HFFc6 (cell line): ENCODE measurements at regions not wholly inside any gene's neighbourhood (a gene's known extent, or its start where the extent isn't known, plus 50 kb on each side); places are given as distances from the start of the nearest gene placed in this dataset.
A peak's percentile ranks its signal among the peaks of the same experiment; 100 is the strongest.

ENCODE experiments used
- DNase-seq: peaks from one replicate; pipeline ENCODE4 v3.0.0-alpha.2; 2018
- H3K27ac Mint-ChIP-seq: 2 replicates; pipeline ENCODE4 v1.8.0; 2020; ENCODE audit warnings: mild to moderate bottlenecking, mixed read lengths
- H3K27me3 Mint-ChIP-seq: 2 replicates; pipeline ENCODE4 v1.8.0; 2021; ENCODE audit warnings: mild to moderate bottlenecking, moderate library complexity, mixed read lengths; ENCODE audit not compliant: insufficient read depth
- H3K36me3 Mint-ChIP-seq: 2 replicates; pipeline ENCODE4 v1.8.0; 2021; ENCODE audit warnings: low read depth, mixed read lengths
- H3K4me1 Mint-ChIP-seq: 2 replicates; pipeline ENCODE4 v1.8.0; 2020; ENCODE audit warnings: low read depth, mixed read lengths
- H3K4me3 Mint-ChIP-seq: 2 replicates; pipeline ENCODE4 v1.8.0; 2020; ENCODE audit warnings: mild to moderate bottlenecking, moderate library complexity, mixed read lengths
- H3K9me3 Mint-ChIP-seq: 2 replicates; pipeline ENCODE4 v1.8.0; 2020; ENCODE audit warnings: mild to moderate bottlenecking, mixed read lengths
- CTCF ChIP-seq: fragments of 200-600 bp; sonication (generic); IDR thresholded peaks from 2 replicates; pipeline ENCODE4 v1.5.0; 2021; ENCODE audit warnings: antibody characterized with exemption, mild to moderate bottlenecking

DNA sequence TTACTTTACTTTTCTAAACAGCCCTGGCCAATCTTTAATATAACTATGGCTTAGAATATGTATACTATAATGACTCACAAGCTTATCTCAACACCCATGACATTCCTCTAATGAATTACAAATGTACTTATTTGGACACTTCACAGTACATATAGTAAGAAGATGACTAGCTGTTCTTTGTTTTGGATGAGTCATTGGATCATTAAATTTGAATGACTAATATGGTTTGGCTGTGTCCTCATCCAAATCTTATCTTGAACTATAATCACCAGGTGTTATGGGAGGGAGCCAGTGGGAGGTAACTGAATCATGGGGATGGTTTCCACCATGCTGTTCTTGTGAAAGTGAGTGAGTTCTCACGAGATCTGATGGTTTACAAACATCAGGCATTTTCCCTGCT, 807.5 kb upstream of the SORCS1 start:
- TF ChIP-seq CTCF = no peak
- Mint-ChIP-seq H3K27me3 (no peaks in the 10 kb centered on the region; the same call in 1 of the 2 replicates), H3K27ac (no peak overlapping the region), H3K36me3 (no peaks in the 10 kb centered on the region), H3K4me3 (no peak overlapping the region), H3K9me3 (peaks cover 50% of the 10 kb centered on the region), H3K4me1 (no peaks in the 10 kb centered on the region)
- DNase-seq = peak; percentile 32

GRCh38 chr10:107971411-107971810, 806.9 kb upstream of the SORCS1 start:
- Mint-ChIP-seq H3K27ac (no peak overlapping the region), H3K4me1 (no peaks in the 10 kb centered on the region), H3K36me3 (no peaks in the 10 kb centered on the region), H3K27me3 (no peaks in the 10 kb centered on the region; the same call in 1 of the 2 replicates), H3K9me3 (peaks cover 46% of the 10 kb centered on the region), H3K4me3 (no peak overlapping the region)
- TF ChIP-seq CTCF = no peak
- DNase-seq = no peak

DNA sequence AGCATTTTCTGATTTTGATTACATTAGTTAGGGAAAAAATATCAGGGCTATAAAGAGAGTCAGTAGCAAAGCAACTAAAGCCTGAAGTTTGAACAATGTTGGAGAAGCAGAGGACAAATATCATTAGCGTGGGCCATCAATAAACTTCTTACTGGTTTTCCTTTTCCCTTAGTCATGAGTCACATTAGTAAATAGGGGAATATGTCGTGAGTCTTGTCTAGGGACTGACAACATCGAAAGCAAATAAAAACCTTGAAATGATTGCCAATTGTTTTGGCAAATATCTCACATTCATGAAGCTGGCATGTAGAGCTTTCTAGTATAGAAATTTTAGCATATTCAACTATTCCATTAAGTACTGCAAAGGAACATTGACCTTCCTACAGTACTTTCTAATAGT, 806.0 kb upstream of the SORCS1 start:
- Mint-ChIP-seq H3K4me1 (no peaks in the 10 kb centered on the region), H3K27me3 (no peaks in the 10 kb centered on the region; the same call in none of the 2 replicates), H3K9me3 (peaks cover 40% of the 10 kb centered on the region), H3K36me3 (no peaks in the 10 kb centered on the region), H3K27ac (no peak overlapping the region), H3K4me3 (no peak overlapping the region)
- TF ChIP-seq CTCF = no peak
- no peak for DNase-seq

DNA sequence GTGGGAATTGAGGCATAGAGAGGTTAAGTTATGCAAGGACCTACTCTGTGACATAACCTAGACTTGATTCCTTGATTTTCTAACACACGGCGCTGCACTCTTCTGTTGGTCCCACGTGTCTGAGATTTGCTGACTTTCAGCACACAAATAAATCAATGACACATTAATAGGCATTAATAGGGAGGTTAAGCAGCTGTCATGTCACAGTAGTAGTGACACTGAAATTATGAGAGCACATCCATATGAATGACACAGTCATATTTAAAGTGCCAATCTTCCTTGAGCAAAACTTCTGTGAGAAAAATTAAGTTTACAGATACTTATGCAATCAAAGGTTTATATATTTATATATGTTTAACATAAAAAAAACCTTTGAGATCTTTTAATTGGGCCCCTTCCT, 805.4 kb upstream of the SORCS1 start:
- no peaks in the 10 kb centered on the region for H3K4me1 Mint-ChIP-seq
- H3K36me3 Mint-ChIP-seq = no peaks in the 10 kb centered on the region
- no peaks in the 10 kb centered on the region; the same call in none of the 2 replicates for H3K27me3 Mint-ChIP-seq
- TF ChIP-seq CTCF = no peak
- H3K4me3 Mint-ChIP-seq = no peak overlapping the region
- no peak overlapping the region for H3K27ac Mint-ChIP-seq
- no peak for DNase-seq
- peaks cover 34% of the 10 kb centered on the region for H3K9me3 Mint-ChIP-seq

- no peak for DNase-seq
- no peaks in the 10 kb centered on the region for H3K36me3 Mint-ChIP-seq
- H3K27ac Mint-ChIP-seq = no peak overlapping the region
- no peak overlapping the region for H3K4me3 Mint-ChIP-seq
- peaks cover 6% of the 10 kb centered on the region for H3K9me3 Mint-ChIP-seq
- no peak for TF ChIP-seq CTCF
- H3K27me3 Mint-ChIP-seq = no peaks in the 10 kb centered on the region; the same call in 1 of the 2 replicates
- H3K4me1 Mint-ChIP-seq = no peaks in the 10 kb centered on the region
These were observed 802.3 kb upstream of the SORCS1 start for GRCh38 chr10:107966826-107967225.
